ENCODE measurements at regions not wholly inside any gene's neighbourhood (a gene's known extent, or its start where the extent isn't known, plus 50 kb on each side); places are given as distances from the start of the nearest gene placed in this dataset.

DNA sequence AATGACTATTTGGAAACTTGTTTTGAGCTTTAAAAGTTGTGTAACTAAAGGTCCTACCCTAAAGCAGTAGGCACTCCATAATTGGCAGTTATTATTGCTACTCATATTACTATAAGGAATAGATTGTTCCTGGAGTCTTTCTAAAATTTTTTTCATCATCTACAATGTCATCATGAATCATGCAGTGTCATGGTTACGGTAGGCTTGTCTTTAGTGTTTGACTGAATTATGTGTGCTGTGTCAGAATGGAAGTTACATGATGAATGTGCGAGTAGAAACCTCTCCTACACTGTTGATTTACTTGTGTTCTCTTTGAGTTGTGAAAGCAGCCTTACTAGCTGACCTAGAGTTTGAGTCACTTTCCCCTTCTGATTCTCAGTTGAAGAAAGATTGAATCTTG, 1099.9 kb downstream of the RAPGEF2 start:
- TF ChIP-seq EP300 (IDR thresholded peaks at IDR 0.05) (no peak), CTCF (IDR thresholded peaks at IDR 0.05) (no peak), POLR2A (IDR thresholded peaks at IDR 0.05) (no peak)
- no peaks in the 10 kb centered on the region for H3K4me1 ChIP-seq
- no peak for DNase-seq (ENCODE audit: low spot score in 2 of 2)
- no peak overlapping the region for H3K4me3 ChIP-seq
- 55% methylated on average over 2 of the region's 2 CpGs for WGBS, 2 donors
- no peaks in the 10 kb centered on the region for H3K27me3 ChIP-seq
- H3K27ac ChIP-seq = no peak overlapping the region
- H3K9me3 ChIP-seq = peaks cover 0 to 10% (median 3%) of the 10 kb centered on the region in 4 donors
- no peaks in the 10 kb centered on the region for H3K36me3 ChIP-seq

DNA sequence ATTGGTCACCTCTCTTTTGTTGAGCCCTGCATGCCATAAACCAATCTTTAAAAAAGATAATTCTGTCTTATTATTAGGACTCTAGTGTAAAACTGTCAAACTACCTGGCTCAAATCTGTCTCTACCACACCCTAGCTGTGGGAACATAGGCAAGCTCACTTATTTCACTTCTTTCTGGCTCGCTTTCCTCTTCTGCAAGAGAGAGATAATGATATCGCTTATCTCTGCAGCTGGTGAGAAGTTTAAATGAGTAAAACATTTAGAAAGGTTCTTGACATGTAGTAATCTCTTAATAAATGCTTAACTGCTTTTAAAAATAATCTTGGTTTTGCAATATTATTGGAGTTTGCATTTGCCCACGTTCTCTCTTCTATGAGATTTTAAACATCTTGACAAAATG, 1109.2 kb downstream of the RAPGEF2 start:
- no peak for DNase-seq (ENCODE audit: low spot score in 2 of 2)
- TF ChIP-seq CTCF (IDR thresholded peaks at IDR 0.05) (no peak), POLR2A (IDR thresholded peaks at IDR 0.05) (no peak), EP300 (IDR thresholded peaks at IDR 0.05) (no peak)
- no peaks in the 10 kb centered on the region for H3K4me1 ChIP-seq
- peaks cover 0 to 4% (median 2%) of the 10 kb centered on the region in 4 donors for H3K9me3 ChIP-seq
- 84 to 89% methylated on average over 3 of the region's 3 CpGs for WGBS, 2 donors
- H3K27me3 ChIP-seq = no peaks in the 10 kb centered on the region
- H3K27ac ChIP-seq = no peak overlapping the region
- H3K36me3 ChIP-seq = no peaks in the 10 kb centered on the region
- H3K4me3 ChIP-seq = no peak overlapping the region

- WGBS, 2 donors = 25 to 77% methylated on average over 1 of the region's 1 CpG
- Histone ChIP-seq H3K4me3 (no peak overlapping the region), H3K36me3 (no peaks in the 10 kb centered on the region), H3K27me3 (no peaks in the 10 kb centered on the region), H3K4me1 (no peaks in the 10 kb centered on the region), H3K9me3 (peaks cover 0 to 8% (median 2%) of the 10 kb centered on the region in 4 donors), H3K27ac (no peak overlapping the region)
- TF ChIP-seq EP300 (IDR thresholded peaks at IDR 0.05) = no peak
- no peak for TF ChIP-seq CTCF (IDR thresholded peaks at IDR 0.05)
- no peak for TF ChIP-seq POLR2A (IDR thresholded peaks at IDR 0.05)
- DNase-seq (ENCODE audit: low spot score in 2 of 2) = no peak
These were observed 1110.5 kb downstream of the RAPGEF2 start for GRCh38 chr4:160213366-160213765.

GRCh38 chr4:160217352-160217751, 1114.5 kb downstream of the RAPGEF2 start:
- 90 to 96% methylated on average over 1 of the region's 1 CpG for WGBS, 2 donors
- DNase-seq (ENCODE audit: low spot score in 2 of 2) = no peak
- Histone ChIP-seq H3K27me3 (no peaks in the 10 kb centered on the region), H3K27ac (no peak overlapping the region), H3K36me3 (no peaks in the 10 kb centered on the region), H3K9me3 (peaks cover 0 to 29% (median 4%) of the 10 kb centered on the region in 4 donors), H3K4me3 (no peak overlapping the region), H3K4me1 (no peaks in the 10 kb centered on the region)
- TF ChIP-seq EP300 (IDR thresholded peaks at IDR 0.05) (no peak), POLR2A (IDR thresholded peaks at IDR 0.05) (no peak), CTCF (IDR thresholded peaks at IDR 0.05) (no peak)

DNA sequence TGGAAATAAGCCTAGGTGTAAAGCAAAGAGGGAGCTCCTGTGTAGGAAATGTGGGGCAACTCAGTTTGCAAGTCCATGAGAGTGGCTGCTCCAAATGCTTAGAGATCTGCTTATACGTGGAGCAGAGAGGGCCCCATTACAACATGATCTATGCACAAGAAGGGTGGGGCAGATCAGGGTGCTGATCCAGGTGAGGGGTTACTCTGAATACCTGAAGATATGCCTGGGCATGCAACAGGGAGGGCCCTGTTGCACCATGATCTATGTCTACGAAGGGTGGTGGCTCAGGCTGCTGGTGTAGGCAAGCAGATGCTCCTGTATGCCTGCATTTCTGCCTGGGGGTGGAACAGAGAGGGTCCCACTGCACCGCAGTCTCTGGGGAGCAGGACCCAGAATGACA, 1121.2 kb downstream of the RAPGEF2 start:
- Histone ChIP-seq H3K4me1 (no peaks in the 10 kb centered on the region), H3K27ac (no peak overlapping the region), H3K4me3 (no peak overlapping the region), H3K36me3 (no peaks in the 10 kb centered on the region), H3K9me3 (peaks cover 0 to 16% (median 2%) of the 10 kb centered on the region in 4 donors), H3K27me3 (no peaks in the 10 kb centered on the region)
- DNase-seq (ENCODE audit: low spot score in 2 of 2) = no peak
- TF ChIP-seq CTCF (IDR thresholded peaks at IDR 0.05) = no peak
- no peak for TF ChIP-seq EP300 (IDR thresholded peaks at IDR 0.05)
- no peak for TF ChIP-seq POLR2A (IDR thresholded peaks at IDR 0.05)
- WGBS, 2 donors = 93 to 94% methylated on average over 3 of the region's 3 CpGs
